Skeletal muscle tissue (tissue), 3 donors: ENCODE measurements at regions not wholly inside any gene's neighbourhood (a gene's known extent, or its start where the extent isn't known, plus 50 kb on each side); places are given as distances from the start of the nearest gene placed in this dataset.
A peak's percentile ranks its signal among the peaks of the same experiment; 100 is the strongest.

ENCODE experiments used
- H3K27ac ChIP-seq: one replicate; pipeline ENCODE4 v1.7.0; 2013; ENCODE audit warnings: mild to moderate bottlenecking, low read depth, low read length, inconsistent platforms
- H3K27me3 ChIP-seq, 3 donors: one replicate each; pipeline ENCODE4 v1.7.0; 2013; ENCODE audit warnings: low read length in 3 of 3; ENCODE audit not compliant: control insufficient read depth in 3 of 3, insufficient read depth in 3 of 3
- H3K36me3 ChIP-seq, 3 donors: one replicate each; pipeline ENCODE4 v1.7.0; 2013; ENCODE audit warnings: low read length in 3 of 3; ENCODE audit not compliant: control insufficient read depth in 3 of 3, insufficient read depth in 3 of 3
- H3K4me1 ChIP-seq, 3 donors: one replicate each; pipeline ENCODE4 v1.7.0; 2013; ENCODE audit warnings: low read length in 3 of 3, mild to moderate bottlenecking in 3 of 3; ENCODE audit not compliant: control insufficient read depth in 3 of 3, insufficient read depth in 3 of 3
- H3K4me3 ChIP-seq, 3 donors: one replicate each; pipeline ENCODE4 v1.7.0; 2013; ENCODE audit warnings: low read length in 3 of 3
- H3K9ac ChIP-seq, 3 donors: one replicate each; pipeline ENCODE4 v1.7.0; 2013; ENCODE audit warnings: low read length in 3 of 3, mild to moderate bottlenecking in 3 of 3, moderate library complexity in 2 of 3, low read depth in 1 of 3
- H3K9me3 ChIP-seq, 3 donors: one replicate each; pipeline ENCODE4 v1.7.0; 2013; ENCODE audit warnings: low read length in 3 of 3; ENCODE audit not compliant: control insufficient read depth in 3 of 3
- donor health status: Osteomylitis.

GRCh38 chr17:77887110-77887463 is 71.4 kb upstream of the TNRC6C start:
- peak overlapping the region in 2 of 3 donors; percentile 74 to 87 for H3K9ac ChIP-seq
- H3K4me3 ChIP-seq, result peak overlapping the region; percentile 76 to 87 (median 78)
- peak overlapping the region; percentile 71 for H3K27ac ChIP-seq

GRCh38 chr17:77887464-77888241 is 70.8 kb upstream of the TNRC6C start:
- H3K4me3 ChIP-seq, result peak overlapping the region; percentile 76 to 87 (median 78)
- H3K36me3 ChIP-seq, result no peaks in the 10 kb centered on the region
- peak overlapping the region; percentile 71 for H3K27ac ChIP-seq
- H3K9me3 ChIP-seq, result no peaks in the 10 kb centered on the region
- peak overlapping the region; percentile 69 to 87 (median 74) for H3K9ac ChIP-seq
- H3K27me3 ChIP-seq, result peaks cover 9 to 12% (median 11%) of the 10 kb centered on the region in 3 donors
- H3K4me1 ChIP-seq, result peaks cover 18 to 26% (median 20%) of the 10 kb centered on the region in 3 donors

More at GRCh38 chr17:77887110-77887463, 71.4 kb upstream of the TNRC6C start:
- Histone ChIP-seq H3K4me1 (peaks cover 23 to 32% (median 25%) of the 10 kb centered on the region in 3 donors), H3K9me3 (no peaks in the 10 kb centered on the region), H3K36me3 (no peaks in the 10 kb centered on the region), H3K27me3 (peaks cover 6 to 12% (median 11%) of the 10 kb centered on the region in 3 donors)

DNA sequence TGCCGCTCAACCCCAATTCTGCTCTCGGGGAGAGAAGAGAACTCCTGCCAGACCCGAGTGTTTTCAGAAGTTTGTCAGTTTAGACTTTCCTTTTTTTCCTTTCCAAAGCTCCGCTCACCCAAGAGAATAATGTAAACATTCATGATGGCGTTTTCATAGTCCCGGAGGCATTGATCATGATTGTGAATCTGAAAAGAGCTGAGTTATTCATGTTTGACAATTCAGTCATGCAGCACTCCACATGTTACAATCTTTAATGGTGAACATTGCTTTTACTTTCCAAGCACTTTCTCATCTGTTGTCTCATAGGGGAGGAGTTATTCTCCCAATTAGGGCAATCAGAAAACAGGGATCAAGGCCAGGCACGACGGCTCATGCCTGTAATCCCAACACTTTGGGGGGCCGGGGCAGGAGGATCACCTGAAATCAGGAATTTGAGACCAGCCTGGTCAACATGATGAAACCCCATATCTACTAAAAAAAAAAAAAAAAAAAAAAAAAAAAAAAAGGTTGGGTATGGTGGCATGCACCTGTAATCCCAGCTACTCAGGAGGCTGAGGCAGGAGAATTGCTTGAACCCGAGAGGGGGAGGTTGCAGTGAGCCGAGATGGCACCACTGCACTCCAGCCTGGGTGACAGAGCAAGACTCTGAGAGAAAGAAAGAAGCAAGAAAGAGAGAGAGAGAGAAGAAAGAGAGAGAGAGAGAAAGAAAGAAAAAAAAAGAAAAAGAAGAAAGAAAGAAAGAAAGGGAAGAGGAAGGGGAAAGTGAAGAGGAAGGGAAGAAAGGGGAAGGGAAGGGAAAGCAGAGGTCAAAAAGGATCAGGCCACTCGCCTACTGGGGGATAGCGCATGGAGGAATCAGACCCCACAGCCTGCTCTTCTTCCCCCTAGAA is 70.0 kb upstream of the TNRC6C start:
- Histone ChIP-seq H3K27me3 (peaks cover 9 to 12% (median 11%) of the 10 kb centered on the region in 3 donors), H3K9me3 (no peaks in the 10 kb centered on the region), H3K36me3 (no peaks in the 10 kb centered on the region), H3K4me1 (peaks cover 14 to 21% (median 15%) of the 10 kb centered on the region in 3 donors), H3K4me3 (peak overlapping the region; percentile 76 to 87 (median 78)), H3K27ac (peak overlapping the region; percentile 71), H3K9ac (peak overlapping the region; percentile 69 to 87 (median 74))

DNA sequence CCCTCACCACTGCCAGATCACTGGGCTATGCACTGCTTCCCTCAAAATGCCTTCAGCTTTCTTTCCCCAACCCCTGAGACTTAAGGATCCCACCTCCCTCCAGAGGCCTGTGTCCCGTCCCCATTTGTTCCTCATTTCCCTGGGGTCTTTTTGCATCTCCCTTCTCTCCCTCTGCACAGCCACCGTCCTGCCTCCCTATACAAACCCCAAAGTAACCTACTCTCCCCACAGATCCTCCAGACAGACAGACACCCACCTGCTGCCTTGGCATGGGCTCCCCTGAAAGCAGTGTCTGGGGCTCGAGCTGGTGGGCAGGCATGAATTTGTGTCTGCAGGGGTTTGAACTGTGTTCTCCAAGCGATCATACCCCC is 69.4 kb upstream of the TNRC6C start:
- Histone ChIP-seq H3K4me1 (peaks cover 14 to 21% (median 15%) of the 10 kb centered on the region in 3 donors), H3K4me3 (no peak overlapping the region), H3K36me3 (no peaks in the 10 kb centered on the region), H3K27ac (no peak overlapping the region), H3K9ac (no peak overlapping the region), H3K9me3 (no peaks in the 10 kb centered on the region), H3K27me3 (peaks cover 8 to 11% (median 9%) of the 10 kb centered on the region in 3 donors)

- no peak overlapping the region for H3K9ac ChIP-seq
- H3K27ac ChIP-seq, result no peak overlapping the region
- peaks cover 6 to 11% (median 9%) of the 10 kb centered on the region in 3 donors for H3K27me3 ChIP-seq
- no peak overlapping the region for H3K4me3 ChIP-seq
- no peaks in the 10 kb centered on the region for H3K36me3 ChIP-seq
- H3K9me3 ChIP-seq, result no peaks in the 10 kb centered on the region
- peaks cover 14 to 21% (median 15%) of the 10 kb centered on the region in 3 donors for H3K4me1 ChIP-seq
Observed at GRCh38 chr17:77889866-77890760, 68.4 kb upstream of the TNRC6C start.

DNA sequence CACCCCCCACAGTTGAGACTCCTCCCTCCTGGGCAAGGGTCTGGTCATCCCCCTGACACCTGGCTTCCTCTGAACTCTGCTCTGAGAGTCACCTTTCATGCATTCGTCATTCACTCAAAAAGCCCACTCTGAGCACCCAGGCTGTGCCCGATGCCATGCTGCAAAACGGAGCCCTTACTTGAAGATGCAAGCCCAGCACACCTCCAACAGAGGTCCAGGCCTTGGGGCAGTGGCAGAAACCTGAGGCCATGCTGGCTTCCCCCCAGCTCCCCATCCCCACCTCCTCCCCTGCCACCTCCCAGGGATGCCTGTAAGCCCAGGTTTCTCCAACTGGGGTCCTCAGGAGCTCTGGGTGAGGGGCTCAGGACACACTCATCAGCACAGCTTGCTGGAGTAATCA is 67.7 kb upstream of the TNRC6C start:
- Histone ChIP-seq H3K36me3 (no peaks in the 10 kb centered on the region), H3K27ac (no peak overlapping the region), H3K4me3 (no peak overlapping the region), H3K4me1 (peaks cover 14 to 21% (median 15%) of the 10 kb centered on the region in 3 donors), H3K27me3 (peaks cover 6 to 11% (median 9%) of the 10 kb centered on the region in 3 donors), H3K9ac (no peak overlapping the region), H3K9me3 (no peaks in the 10 kb centered on the region)

- no peaks in the 10 kb centered on the region for H3K36me3 ChIP-seq
- H3K9me3 ChIP-seq, result no peaks in the 10 kb centered on the region
- no peak overlapping the region for H3K9ac ChIP-seq
- no peak overlapping the region for H3K27ac ChIP-seq
- no peak overlapping the region for H3K4me3 ChIP-seq
- peaks cover under 1 to 11% (median 5%) of the 10 kb centered on the region in 3 donors for H3K27me3 ChIP-seq
- peaks cover 14 to 16% (median 15%) of the 10 kb centered on the region in 3 donors for H3K4me1 ChIP-seq
Observed at GRCh38 chr17:77891602-77892001, 66.9 kb upstream of the TNRC6C start.

GRCh38 chr17:77892031-77892430 is 66.5 kb upstream of the TNRC6C start:
- Histone ChIP-seq H3K27me3 (peaks cover 0 to 8% (median 4%) of the 10 kb centered on the region in 3 donors), H3K9me3 (no peaks in the 10 kb centered on the region), H3K27ac (no peak overlapping the region), H3K36me3 (no peaks in the 10 kb centered on the region), H3K4me1 (peaks cover 11 to 14% (median 13%) of the 10 kb centered on the region in 3 donors), H3K9ac (no peak overlapping the region), H3K4me3 (no peak overlapping the region)

- H3K27ac ChIP-seq, result no peak overlapping the region
- H3K4me3 ChIP-seq, result no peak overlapping the region
- H3K36me3 ChIP-seq, result no peaks in the 10 kb centered on the region
- H3K9ac ChIP-seq, result no peak overlapping the region
- no peaks in the 10 kb centered on the region for H3K9me3 ChIP-seq
- peaks cover 0 to 5% (median 4%) of the 10 kb centered on the region in 3 donors for H3K27me3 ChIP-seq
- peaks cover 5 to 9% (median 7%) of the 10 kb centered on the region in 3 donors for H3K4me1 ChIP-seq
Observed at GRCh38 chr17:77892469-77893143, 65.9 kb upstream of the TNRC6C start.
